ENCODE measurements at regions not wholly inside any gene's neighbourhood (a gene's known extent, or its start where the extent isn't known, plus 50 kb on each side); places are given as distances from the start of the nearest gene placed in this dataset.
"Not testable (repeated sequence)": the region's sequence is repeated elsewhere in the genome, so short reads cannot be mapped to it uniquely, and the experiment has no call there.

GRCh38 chr13:55038230-55038629 is 2009.6 kb downstream of the OLFM4 start:
- no peak for DNase-seq (ENCODE audit: low spot score)

- not testable (repeated sequence) for DNase-seq (ENCODE audit: low spot score)
Measured at GRCh38 chr13:55053891-55054550, 2025.4 kb downstream of the OLFM4 start.

- DNase-seq (ENCODE audit: low spot score), result not testable (repeated sequence)
Measured at GRCh38 chr13:55055666-55056065, 2027.1 kb downstream of the OLFM4 start.

GRCh38 chr13:55062662-55063061 is 2034.0 kb downstream of the OLFM4 start:
- no peak for DNase-seq (ENCODE audit: low spot score)

- DNase-seq (ENCODE audit: low spot score), result no peak
Measured at GRCh38 chr13:55067946-55068345, 2039.3 kb downstream of the OLFM4 start.

- DNase-seq (ENCODE audit: low spot score), result no peak
Measured at GRCh38 chr13:55069746-55070145, 2041.1 kb downstream of the OLFM4 start.

GRCh38 chr13:55073000-55073399 is 2044.4 kb downstream of the OLFM4 start:
- DNase-seq (ENCODE audit: low spot score), result no peak

GRCh38 chr13:55084630-55085029 is 2056.0 kb downstream of the OLFM4 start:
- DNase-seq (ENCODE audit: low spot score), result no peak

- DNase-seq (ENCODE audit: low spot score), result no peak
Measured at GRCh38 chr13:55087085-55087484, 2053.6 kb upstream of the PRR20A start.

GRCh38 chr13:55090612-55091011 is 2050.1 kb upstream of the PRR20A start:
- DNase-seq (ENCODE audit: low spot score), result no peak

- DNase-seq (ENCODE audit: low spot score), result no peak
Measured at GRCh38 chr13:55091172-55091571, 2049.5 kb upstream of the PRR20A start.

- DNase-seq (ENCODE audit: low spot score), result no peak
Measured at GRCh38 chr13:55106509-55106908, 2034.2 kb upstream of the PRR20A start.

- no peak for DNase-seq (ENCODE audit: low spot score)
Measured at GRCh38 chr13:55120631-55121030, 2020.1 kb upstream of the PRR20A start.

- DNase-seq (ENCODE audit: low spot score), result no peak
Measured at GRCh38 chr13:55155046-55155445, 1985.7 kb upstream of the PRR20A start.

GRCh38 chr13:55159765-55160164 is 1981.0 kb upstream of the PRR20A start:
- no peak for DNase-seq (ENCODE audit: low spot score)

GRCh38 chr13:55160867-55161266 is 1979.9 kb upstream of the PRR20A start:
- DNase-seq (ENCODE audit: low spot score), result no peak

GRCh38 chr13:55178582-55178981 is 1962.1 kb upstream of the PRR20A start:
- DNase-seq (ENCODE audit: low spot score), result not testable (repeated sequence)

- no peak for DNase-seq (ENCODE audit: low spot score)
Measured at GRCh38 chr13:55190996-55191395, 1949.7 kb upstream of the PRR20A start.

- peak; percentile 17 for DNase-seq (ENCODE audit: low spot score)
Measured at GRCh38 chr13:55199134-55199533, 1941.6 kb upstream of the PRR20A start.

GRCh38 chr13:55214841-55215345 is 1925.8 kb upstream of the PRR20A start:
- no peak for DNase-seq (ENCODE audit: low spot score)

- DNase-seq (ENCODE audit: low spot score), result no peak
Measured at GRCh38 chr13:55219538-55219937, 1921.2 kb upstream of the PRR20A start.

GRCh38 chr13:55229906-55230569 is 1910.7 kb upstream of the PRR20A start:
- DNase-seq (ENCODE audit: low spot score), result no peak

GRCh38 chr13:55230570-55230908 is 1910.2 kb upstream of the PRR20A start:
- no peak for DNase-seq (ENCODE audit: low spot score)

- no peak for DNase-seq (ENCODE audit: low spot score)
Measured at GRCh38 chr13:55234311-55234710, 1906.4 kb upstream of the PRR20A start.

Data from HuH-7 (cell line).